AG04449 (cell line): ENCODE measurements at regions not wholly inside any gene's neighbourhood (a gene's known extent, or its start where the extent isn't known, plus 50 kb on each side); places are given as distances from the start of the nearest gene placed in this dataset.

Source experiments
- CTCF ChIA-PET: fragments of 350-600 bp; formaldehyde crosslinking; extraction: SDS; loops from one replicate; lab custom pipeline; 2021; ENCODE audit warnings: antibody characterized with exemption; lab: Yijun Ruan, JAX
- POLR2A ChIA-PET: fragments of 400-600, 350-600 bp; formaldehyde crosslinking; extraction: SDS; loops from one replicate; lab custom pipeline; 2020; ENCODE audit warnings: antibody characterized with exemption, inconsistent platforms; lab: Yijun Ruan, JAX
- DNase-seq: peaks from one replicate; pipeline ENCODE4 v3.0.0-alpha.2; 2010; ENCODE audit warnings: low read depth, low spot score
- H3K4me3 ChIP-seq: 2 replicates; pipeline ENCODE4 v1.5.1; 2011; ENCODE audit warnings: low read depth, mild to moderate bottlenecking, control low read depth, low read length
- CTCF ChIP-seq: IDR thresholded peaks from one replicate; pipeline ENCODE4 v1.5.1; 2011; ENCODE audit warnings: mild to moderate bottlenecking, moderate library complexity, low read length, control low read depth, inconsistent platforms; ENCODE audit not compliant: insufficient read depth; ENCODE audit errors: missing control alignments

- no peak overlapping the region for H3K4me3 ChIP-seq
- CTCF ChIA-PET: no interaction called here
- no peak for TF ChIP-seq CTCF
- no peak for DNase-seq
- POLR2A ChIA-PET: no interaction called here
Observed at GRCh38 chr5:166503506-166503905, 1787.9 kb upstream of the WWC1 start.

- CTCF ChIA-PET: no interaction called here
Observed at GRCh38 chr5:166505067-166505466, 1786.4 kb upstream of the WWC1 start.

GRCh38 chr5:166505544-166505943 lies 1785.9 kb upstream of the WWC1 start:
- DNase-seq: no peak
- no peak overlapping the region for H3K4me3 ChIP-seq
- POLR2A ChIA-PET: no interaction called here
- no peak for TF ChIP-seq CTCF
- CTCF ChIA-PET: no interaction called here

More at GRCh38 chr5:166505067-166505466, 1786.4 kb upstream of the WWC1 start:
- DNase-seq: no peak
- H3K4me3 ChIP-seq: no peak overlapping the region
- TF ChIP-seq CTCF: no peak
- POLR2A ChIA-PET: no interaction called here

GRCh38 chr5:166507810-166508425 lies 1783.5 kb upstream of the WWC1 start:
- POLR2A ChIA-PET: no interaction called here
- CTCF ChIA-PET: no interaction called here

GRCh38 chr5:166509085-166509484 lies 1782.4 kb upstream of the WWC1 start:
- no peak for TF ChIP-seq CTCF
- CTCF ChIA-PET: no interaction called here
- no peak overlapping the region for H3K4me3 ChIP-seq
- DNase-seq: no peak
- POLR2A ChIA-PET: no interaction called here

More at GRCh38 chr5:166507810-166508425, 1783.5 kb upstream of the WWC1 start:
- TF ChIP-seq CTCF: no peak
- no peak overlapping the region for H3K4me3 ChIP-seq
- DNase-seq: no peak

GRCh38 chr5:166517976-166518375 lies 1773.5 kb upstream of the WWC1 start:
- POLR2A ChIA-PET: no interaction called here
- no peak for TF ChIP-seq CTCF

More at GRCh38 chr5:166517976-166518375, 1773.5 kb upstream of the WWC1 start:
- CTCF ChIA-PET: no interaction called here
- H3K4me3 ChIP-seq: no peak overlapping the region
- no peak for DNase-seq
